ENCODE measurements at regions not wholly inside any gene's neighbourhood (a gene's known extent, or its start where the extent isn't known, plus 50 kb on each side); places are given as distances from the start of the nearest gene placed in this dataset.

- TF ChIP-seq USF1 (IDR thresholded peaks at IDR 0.05) (no peak), MAX (IDR thresholded peaks at IDR 0.05) (no peak), TAF1 (IDR thresholded peaks at IDR 0.05; ENCODE audit: low read depth) (no peak), CREB1 (IDR thresholded peaks at IDR 0.05; ENCODE audit: low read depth) (no peak)
Measured at GRCh38 chr22:46058091-46058420, 81.1 kb upstream of the WNT7B start.
